Activated CD4-positive, alpha-beta T cell treated with anti-CD3 and anti-CD28 coated beads for 36 hours (primary cell): ENCODE measurements at regions not wholly inside any gene's neighbourhood (a gene's known extent, or its start where the extent isn't known, plus 50 kb on each side); places are given as distances from the start of the nearest gene placed in this dataset.

Source experiments
- ATAC-seq: fragments of 200-7000 bp; cut with Tn5 transposase; one replicate; pipeline ENCODE4 v1.10.0; 2021; ENCODE audit warnings: mild to moderate bottlenecking, moderate library complexity
- CTCF ChIA-PET: fragments of 350-600 bp; sonication (Branson Sonifier 250); formaldehyde crosslinking; loops from one replicate; lab custom pipeline; 2021; ENCODE audit warnings: antibody characterized with exemption; lab: Charles Lee
- POLR2A ChIA-PET: fragments of 350-600 bp; sonication (Branson Sonifier 250); formaldehyde crosslinking; loops from one replicate; lab custom pipeline; 2021; ENCODE audit warnings: antibody characterized with exemption, inconsistent platforms; lab: Charles Lee
- DNase-seq: peaks from one replicate; pipeline ENCODE4 v3.0.0-alpha.2; 2020
- H3K27ac Mint-ChIP-seq: one replicate; pipeline ENCODE4 v1.8.0; 2021; ENCODE audit warnings: mixed read lengths
- H3K27me3 Mint-ChIP-seq: one replicate; pipeline ENCODE4 v1.8.0; 2021; ENCODE audit warnings: mixed read lengths
- H3K36me3 Mint-ChIP-seq: one replicate; pipeline ENCODE4 v1.8.0; 2021; ENCODE audit warnings: low read depth, mixed read lengths
- H3K4me1 Mint-ChIP-seq: one replicate; pipeline ENCODE4 v1.8.0; 2021; ENCODE audit warnings: mixed read lengths
- H3K4me3 Mint-ChIP-seq: one replicate; pipeline ENCODE4 v1.8.0; 2021; ENCODE audit warnings: mild to moderate bottlenecking, moderate library complexity, mixed read lengths
- H3K9me3 Mint-ChIP-seq: one replicate; pipeline ENCODE4 v1.8.0; 2021; ENCODE audit warnings: low read depth, mixed read lengths
- intact Hi-C, 2 experiments: fragments of 100-400 bp; cut with DNase I in 1 of 2; cut with micrococcal nuclease in 1 of 2; formaldehyde crosslinking; loops; one replicate each; pipeline versions ENCODE4 v1.14.2 to v1.15.1; 2022 to 2024; cut with DNase I, micrococcal nuclease

DNA sequence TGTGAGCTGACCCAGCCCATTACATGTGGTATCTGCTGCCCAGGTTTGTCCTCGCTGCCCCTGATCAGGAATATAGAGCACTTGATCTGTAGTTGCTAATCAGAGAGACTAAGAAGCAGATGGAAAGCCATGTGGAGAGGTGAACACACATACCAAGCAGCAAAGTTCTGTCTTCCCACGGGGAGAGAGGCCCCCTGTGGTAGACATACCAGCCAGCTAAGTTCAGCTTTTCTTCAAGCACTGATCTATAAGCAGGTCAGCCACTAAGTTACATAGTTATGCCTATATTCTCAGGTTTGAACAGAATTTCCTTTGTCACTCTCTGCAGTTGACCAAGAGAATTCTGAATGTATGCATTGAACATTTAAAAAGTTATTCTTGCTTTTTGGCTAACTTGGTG lies 76.4 kb downstream of the DDX3Y start:
- no peak for DNase-seq
- Mint-ChIP-seq H3K27me3 (no peaks in the 10 kb centered on the region), H3K9me3 (no peaks in the 10 kb centered on the region), H3K4me3 (no peak overlapping the region), H3K27ac (no peak overlapping the region), H3K4me1 (no peaks in the 10 kb centered on the region), H3K36me3 (no peaks in the 10 kb centered on the region)
- intact Hi-C loops: no loop called here
- CTCF ChIA-PET: no interaction called here
- peak; percentile 42 for ATAC-seq
- POLR2A ChIA-PET: no interaction called here

DNA sequence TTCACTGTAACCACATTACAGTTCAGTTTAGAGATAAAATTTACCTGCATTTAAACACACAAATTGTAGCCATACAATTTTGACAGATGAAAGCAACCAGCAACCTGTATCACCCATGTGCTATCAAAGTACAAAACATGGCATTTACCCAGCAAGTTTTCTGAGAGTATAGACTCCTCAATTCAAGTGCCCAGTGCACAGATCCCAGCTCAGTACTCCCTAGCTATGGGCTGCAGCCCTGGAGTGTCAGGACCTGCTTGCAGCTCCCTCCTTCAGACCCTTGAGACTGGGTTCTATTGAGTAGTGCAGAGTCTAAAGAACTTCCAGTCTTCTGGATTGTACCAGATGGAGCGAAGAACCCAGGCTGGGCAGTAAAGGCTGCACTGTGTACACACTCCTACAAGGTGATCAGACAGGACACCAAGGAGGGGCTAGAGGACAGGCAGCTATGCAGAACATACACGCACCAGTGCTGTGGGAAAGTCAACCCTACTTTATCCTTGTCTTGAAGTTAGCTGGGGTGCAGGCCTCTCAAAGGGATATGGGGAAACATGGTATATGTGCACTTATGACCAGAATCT lies 77.7 kb downstream of the DDX3Y start:
- ChIA-PET CTCF (interaction anchor here (0.6 kb wide), 1 partner anchor 36 kb away, joined by 3 read pairs; no protein-coding TSS in a partner anchor), POLR2A (no interaction called here)
- no peaks in the 10 kb centered on the region for H3K4me1 Mint-ChIP-seq
- intact Hi-C loops: no loop called here
- peak; percentile 55 for ATAC-seq
- no peaks in the 10 kb centered on the region for H3K9me3 Mint-ChIP-seq
- DNase-seq: peak; percentile 5
- no peak overlapping the region for H3K27ac Mint-ChIP-seq
- H3K4me3 Mint-ChIP-seq: no peak overlapping the region
- no peaks in the 10 kb centered on the region for H3K36me3 Mint-ChIP-seq
- no peaks in the 10 kb centered on the region for H3K27me3 Mint-ChIP-seq

DNA sequence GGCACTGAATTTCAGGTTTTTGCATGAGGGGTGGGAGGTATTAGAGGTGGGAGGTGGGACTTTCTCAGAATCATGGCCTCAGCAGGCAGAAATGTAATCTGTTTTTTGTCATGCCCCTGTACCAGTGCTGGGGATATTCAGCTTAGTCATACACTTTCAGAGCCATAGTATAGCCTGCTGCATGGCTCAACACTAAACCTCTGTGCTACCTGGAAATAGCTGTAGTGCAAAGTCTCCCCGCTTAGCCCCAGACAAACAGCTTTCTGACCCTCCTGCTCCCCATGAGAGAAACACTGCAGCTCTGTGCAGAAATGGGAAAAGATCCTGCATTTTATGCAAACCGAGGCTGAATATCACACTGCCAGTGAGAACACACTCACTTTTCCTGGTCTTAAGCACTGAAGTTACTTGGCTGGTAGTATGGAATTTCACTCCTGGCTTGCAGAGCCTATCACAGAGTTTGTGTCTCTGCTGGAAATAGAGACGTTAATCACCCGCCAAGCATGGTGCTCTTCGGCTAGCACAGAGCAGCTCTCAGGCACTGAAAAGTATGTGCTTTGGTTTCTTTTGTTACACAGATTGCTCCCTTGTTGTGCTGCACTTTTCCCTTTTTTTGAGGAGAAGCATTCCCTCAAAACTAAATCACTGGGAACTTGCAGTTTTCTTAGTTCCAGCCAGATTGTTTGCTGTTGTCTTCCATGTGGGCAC lies 80.1 kb downstream of the DDX3Y start:
- no peak for DNase-seq
- no peak overlapping the region for H3K27ac Mint-ChIP-seq
- ATAC-seq: no peak
- no peaks in the 10 kb centered on the region for H3K4me1 Mint-ChIP-seq
- H3K9me3 Mint-ChIP-seq: no peaks in the 10 kb centered on the region
- H3K4me3 Mint-ChIP-seq: no peak overlapping the region
- POLR2A ChIA-PET: no interaction called here
- intact Hi-C loops: no loop called here
- CTCF ChIA-PET: interaction anchor here (0.6 kb wide), 1 partner anchor 692 kb away, joined by 3 read pairs; no protein-coding TSS in a partner anchor
- no peaks in the 10 kb centered on the region for H3K27me3 Mint-ChIP-seq
- H3K36me3 Mint-ChIP-seq: no peaks in the 10 kb centered on the region

DNA sequence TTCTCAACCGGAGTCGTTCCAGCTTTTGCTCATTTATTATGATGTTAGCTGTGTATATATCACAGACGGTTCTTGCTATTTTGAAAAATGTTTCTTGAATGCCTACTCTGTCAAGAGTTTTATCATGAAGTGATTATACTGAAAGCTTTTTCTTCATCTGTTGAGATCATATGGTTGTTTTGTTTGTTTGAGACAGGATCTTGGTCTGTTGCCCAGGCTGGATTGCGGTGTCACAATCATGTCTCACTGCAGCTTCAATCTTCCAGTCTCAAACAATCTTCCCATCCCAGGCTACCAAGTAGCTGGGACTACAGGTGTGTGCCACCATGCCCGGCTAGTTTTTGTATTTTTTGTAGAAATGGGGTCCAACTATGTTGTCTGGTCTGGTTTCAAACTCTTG lies 112.8 kb downstream of the DDX3Y start:
- Mint-ChIP-seq H3K27me3 (no peaks in the 10 kb centered on the region), H3K4me1 (peaks cover 8% of the 10 kb centered on the region), H3K36me3 (no peaks in the 10 kb centered on the region), H3K9me3 (no peaks in the 10 kb centered on the region), H3K4me3 (no peak overlapping the region), H3K27ac (no peak overlapping the region)
- POLR2A ChIA-PET: no interaction called here
- CTCF ChIA-PET: no interaction called here
- ATAC-seq (no peak), DNase-seq (no peak)
- intact Hi-C loops: no loop called here

DNA sequence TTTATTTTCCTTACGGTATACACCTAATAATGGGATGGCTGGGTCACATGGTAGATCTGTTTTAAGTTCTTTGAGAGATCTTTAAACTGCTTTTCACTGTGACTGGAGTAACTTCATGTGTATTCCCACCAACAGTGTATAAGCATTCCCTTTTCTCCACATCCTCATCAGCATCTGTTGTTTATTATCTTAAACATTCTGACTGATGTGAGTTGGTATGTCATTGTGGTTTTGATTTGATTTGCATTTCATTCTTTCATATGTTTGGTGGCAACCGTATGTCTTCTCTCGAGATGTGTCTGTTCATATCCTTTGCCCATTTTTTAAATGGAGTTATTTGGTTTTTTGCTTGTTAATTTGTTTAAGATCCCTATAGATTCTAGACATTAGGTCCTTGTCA lies 114.8 kb downstream of the DDX3Y start:
- CTCF ChIA-PET: no interaction called here
- Mint-ChIP-seq H3K27ac (no peak overlapping the region), H3K4me3 (no peak overlapping the region), H3K4me1 (peaks cover 8% of the 10 kb centered on the region), H3K9me3 (no peaks in the 10 kb centered on the region), H3K36me3 (no peaks in the 10 kb centered on the region), H3K27me3 (no peaks in the 10 kb centered on the region)
- ATAC-seq (no peak), DNase-seq (no peak)
- intact Hi-C loops: no loop called here
- POLR2A ChIA-PET: no interaction called here

DNA sequence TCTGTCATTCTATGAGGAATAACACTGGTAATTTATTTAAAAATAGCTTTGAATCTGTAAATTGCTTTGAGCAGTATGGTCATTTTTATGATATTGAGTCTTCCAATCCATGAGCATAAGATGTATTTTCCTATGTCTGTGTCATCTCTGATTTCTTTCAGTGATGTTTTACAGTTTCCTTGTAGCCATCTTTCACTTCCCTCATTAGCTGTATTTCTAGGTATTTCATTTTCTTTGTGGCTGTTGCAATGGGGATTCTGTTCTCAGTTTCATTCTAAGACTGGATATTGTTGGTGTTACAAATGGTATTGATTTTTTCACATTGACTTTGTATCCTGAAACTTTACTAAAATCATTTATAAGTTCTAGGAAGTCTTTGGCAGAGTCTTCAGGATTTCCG lies 116.2 kb downstream of the DDX3Y start:
- intact Hi-C loops: no loop called here
- Mint-ChIP-seq H3K4me3 (no peak overlapping the region), H3K36me3 (no peaks in the 10 kb centered on the region), H3K9me3 (no peaks in the 10 kb centered on the region), H3K27ac (no peak overlapping the region), H3K4me1 (peaks cover 8% of the 10 kb centered on the region), H3K27me3 (no peaks in the 10 kb centered on the region)
- POLR2A ChIA-PET: no interaction called here
- no peak for ATAC-seq
- CTCF ChIA-PET: no interaction called here
- no peak for DNase-seq

DNA sequence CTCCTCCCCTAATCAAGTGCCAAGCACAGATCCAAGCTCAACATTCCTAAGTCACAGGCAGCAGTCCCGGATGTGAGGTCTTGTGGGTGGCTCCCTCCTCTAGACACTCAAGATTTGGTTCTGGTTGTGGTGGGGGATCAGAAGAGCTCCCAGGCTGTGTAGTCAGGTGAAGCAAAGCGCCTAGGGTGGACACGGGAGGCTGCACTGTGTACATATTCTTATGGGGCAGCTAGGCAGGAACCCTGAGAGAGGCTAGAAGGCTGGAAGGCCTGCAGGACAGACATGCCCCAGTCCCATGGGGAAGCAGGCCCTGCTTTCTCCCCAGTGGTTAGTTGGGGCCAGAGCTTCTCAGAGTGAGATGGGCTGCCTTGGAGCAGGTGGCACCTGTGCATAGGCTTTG lies 118.9 kb downstream of the DDX3Y start:
- ChIA-PET POLR2A (no interaction called here), CTCF (no interaction called here)
- H3K27me3 Mint-ChIP-seq: no peaks in the 10 kb centered on the region
- DNase-seq (no peak), ATAC-seq (no peak)
- no peak overlapping the region for H3K4me3 Mint-ChIP-seq
- no peaks in the 10 kb centered on the region for H3K36me3 Mint-ChIP-seq
- H3K9me3 Mint-ChIP-seq: no peaks in the 10 kb centered on the region
- intact Hi-C loops: no loop called here
- no peak overlapping the region for H3K27ac Mint-ChIP-seq
- H3K4me1 Mint-ChIP-seq: no peaks in the 10 kb centered on the region

DNA sequence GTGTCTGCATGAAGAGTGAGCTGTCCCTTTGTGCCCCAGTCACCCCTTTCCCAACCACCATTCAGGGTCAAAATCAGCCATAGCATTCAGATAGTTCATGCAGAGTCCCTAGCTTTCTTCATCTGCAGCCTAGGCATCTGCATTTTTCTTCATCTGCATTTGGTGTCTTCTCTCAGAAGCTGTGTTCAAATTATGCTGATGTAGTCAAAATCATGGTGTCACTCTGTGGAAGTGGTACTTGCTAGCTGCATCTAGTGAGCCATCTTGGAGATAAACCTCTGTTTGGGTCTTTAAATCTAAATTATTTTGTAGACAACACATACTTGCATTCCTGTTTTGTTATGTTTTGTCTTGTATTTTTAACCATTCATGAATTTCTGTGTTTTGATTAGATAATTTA lies 119.8 kb downstream of the DDX3Y start:
- Mint-ChIP-seq H3K4me1 (no peaks in the 10 kb centered on the region), H3K27me3 (no peaks in the 10 kb centered on the region), H3K36me3 (no peaks in the 10 kb centered on the region), H3K4me3 (no peak overlapping the region), H3K27ac (no peak overlapping the region), H3K9me3 (no peaks in the 10 kb centered on the region)
- DNase-seq: no peak
- ChIA-PET POLR2A (no interaction called here), CTCF (no interaction called here)
- intact Hi-C loops: no loop called here
- ATAC-seq: no peak

DNA sequence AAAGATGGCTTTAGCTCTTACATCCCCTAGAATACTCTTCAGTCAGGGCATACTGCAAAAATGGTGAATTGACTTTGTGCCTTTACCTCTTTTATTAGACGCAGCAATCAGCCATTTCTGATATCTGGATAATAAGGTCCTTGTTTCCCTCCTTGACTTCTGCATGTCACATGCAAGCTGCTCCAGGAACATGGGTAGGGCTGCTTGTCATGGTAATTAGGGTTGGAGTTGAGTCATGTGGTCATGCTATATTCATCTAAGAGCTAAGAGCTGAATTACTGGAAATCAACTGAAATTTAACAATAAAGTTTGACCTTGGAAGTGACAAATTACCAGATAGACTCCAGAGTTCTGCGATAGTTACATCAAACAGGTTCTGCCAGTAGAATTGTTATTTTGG lies 122.2 kb downstream of the DDX3Y start:
- Mint-ChIP-seq H3K27ac (no peak overlapping the region), H3K27me3 (no peaks in the 10 kb centered on the region), H3K36me3 (no peaks in the 10 kb centered on the region), H3K4me1 (no peaks in the 10 kb centered on the region), H3K9me3 (no peaks in the 10 kb centered on the region), H3K4me3 (no peak overlapping the region)
- intact Hi-C loops: no loop called here
- POLR2A ChIA-PET: no interaction called here
- no peak for ATAC-seq
- DNase-seq: no peak
- CTCF ChIA-PET: no interaction called here

DNA sequence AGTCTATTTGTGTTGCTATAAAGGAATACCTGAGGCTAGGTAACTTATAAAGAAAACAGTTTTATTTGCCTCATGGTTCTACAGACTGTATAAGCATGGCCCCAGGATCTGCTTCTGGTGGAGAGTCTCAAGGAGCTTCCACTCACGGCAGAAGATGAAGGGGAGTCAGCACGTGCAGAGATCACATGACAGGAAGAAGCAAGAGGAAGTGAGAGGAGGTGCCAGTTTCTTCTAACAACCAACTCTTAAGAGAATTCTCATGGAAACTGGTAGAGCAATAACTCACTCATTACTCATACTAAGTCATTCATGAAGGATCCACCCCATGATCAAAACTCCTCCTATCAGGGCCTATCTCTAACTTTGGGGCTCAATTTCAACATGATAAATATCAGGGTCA lies 135.6 kb downstream of the DDX3Y start:
- H3K4me3 Mint-ChIP-seq: no peak overlapping the region
- DNase-seq (peak; percentile 6), ATAC-seq (peak; percentile 30)
- POLR2A ChIA-PET: no interaction called here
- CTCF ChIA-PET: no interaction called here
- H3K36me3 Mint-ChIP-seq: no peaks in the 10 kb centered on the region
- peaks cover 4% of the 10 kb centered on the region for H3K4me1 Mint-ChIP-seq
- no peaks in the 10 kb centered on the region for H3K27me3 Mint-ChIP-seq
- H3K27ac Mint-ChIP-seq: no peak overlapping the region
- H3K9me3 Mint-ChIP-seq: peaks cover 8% of the 10 kb centered on the region
- intact Hi-C loops: no loop called here

DNA sequence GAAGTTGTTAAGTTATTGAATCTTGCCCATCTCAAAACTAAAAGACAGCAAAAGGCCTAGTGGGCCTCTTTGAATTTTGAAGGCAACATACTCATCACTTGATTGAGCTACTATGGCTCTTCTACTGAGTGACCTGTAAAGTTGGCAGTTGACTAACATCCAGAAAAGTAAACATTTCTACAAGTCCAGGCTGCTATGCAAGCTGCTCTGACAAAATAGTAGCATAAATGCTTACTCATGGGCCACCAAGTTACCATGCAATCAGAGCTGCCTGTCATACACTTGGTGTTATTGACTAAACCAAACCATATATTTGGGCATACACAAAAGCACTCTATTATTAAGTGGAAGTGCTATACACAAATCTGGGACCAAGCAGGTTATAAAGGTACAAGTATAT lies 148.8 kb downstream of the DDX3Y start:
- Mint-ChIP-seq H3K9me3 (no peaks in the 10 kb centered on the region), H3K4me3 (no peak overlapping the region), H3K36me3 (no peaks in the 10 kb centered on the region), H3K27ac (no peak overlapping the region), H3K4me1 (peaks cover 2% of the 10 kb centered on the region), H3K27me3 (no peaks in the 10 kb centered on the region)
- ChIA-PET CTCF (no interaction called here), POLR2A (no interaction called here)
- DNase-seq (no peak), ATAC-seq (no peak)
- intact Hi-C loops: loop anchor here in 1 of 2 experiments (10.0 kb wide), 1 partner anchor 59 kb away; no protein-coding TSS in a partner anchor

DNA sequence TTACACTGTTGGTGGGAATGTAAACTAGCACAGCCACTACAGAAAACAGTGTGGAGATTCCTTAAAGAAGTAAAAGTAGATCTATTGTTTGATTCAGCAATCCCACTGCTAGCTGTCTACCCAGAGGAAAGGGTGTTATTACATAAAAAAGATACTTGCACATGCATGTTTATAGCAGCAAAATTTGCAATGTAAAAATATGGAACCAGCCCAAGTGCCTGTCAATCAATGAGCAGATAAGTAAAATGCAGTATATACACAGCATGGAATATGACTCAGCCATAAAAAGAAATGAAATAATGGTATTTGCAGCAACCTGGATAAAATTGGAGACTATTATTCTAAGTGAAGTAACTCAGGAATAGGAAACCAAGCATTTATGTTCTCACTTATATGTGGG lies 161.7 kb downstream of the DDX3Y start:
- no peak for ATAC-seq
- CTCF ChIA-PET: no interaction called here
- POLR2A ChIA-PET: no interaction called here
- no peaks in the 10 kb centered on the region for H3K27me3 Mint-ChIP-seq
- no peaks in the 10 kb centered on the region for H3K9me3 Mint-ChIP-seq
- H3K4me1 Mint-ChIP-seq: no peaks in the 10 kb centered on the region
- intact Hi-C loops: no loop called here
- H3K27ac Mint-ChIP-seq: no peak overlapping the region
- H3K4me3 Mint-ChIP-seq: no peak overlapping the region
- no peaks in the 10 kb centered on the region for H3K36me3 Mint-ChIP-seq
- DNase-seq: no peak
